Right lobe of liver (tissue), 4 donors: ENCODE measurements at regions not wholly inside any gene's neighbourhood (a gene's known extent, or its start where the extent isn't known, plus 50 kb on each side); places are given as distances from the start of the nearest gene placed in this dataset.

Experiments
- CTCF ChIP-seq, 4 donors: fragments of 200-600 bp in 3 of 4; fragments of 450-650 bp in 1 of 4; IDR thresholded peaks; one replicate each; pipeline versions ENCODE4 v1.5.1 to v1.8.0; 2016 to 2022; ENCODE audit warnings: antibody characterized with exemption in 4 of 4, mild to moderate bottlenecking in 2 of 4
- POLR2A ChIP-seq: fragments of 450-650 bp; IDR thresholded peaks from one replicate; pipeline ENCODE4 v1.6.1; 2017; ENCODE audit warnings: antibody characterized with exemption, mild to moderate bottlenecking
- donor health status: DM: no; HTN: no; CAD: no.
- donor health status: DM: no; HTN: no; CAD: no.
- donor health status: DM: no; HTN: yes; CAD: no.

DNA sequence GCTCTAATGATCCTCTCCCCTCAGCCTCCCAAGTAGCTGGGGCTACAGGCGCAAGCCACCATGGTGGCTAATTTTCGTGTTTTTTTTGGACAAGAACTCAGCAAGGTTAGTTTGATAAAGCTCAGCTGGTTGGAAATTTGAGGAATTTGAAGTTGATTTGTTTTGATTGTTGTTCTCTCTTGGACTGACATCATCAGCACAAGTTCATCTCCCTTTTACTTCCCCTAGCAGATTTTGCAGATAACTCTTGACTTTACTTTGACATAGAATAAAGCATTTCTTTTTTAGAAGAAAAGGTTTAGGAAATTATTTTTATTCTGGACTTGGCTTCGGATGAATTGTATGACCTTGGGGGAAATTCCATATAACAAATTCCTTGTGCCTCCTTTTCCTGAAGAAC lies 74.9 kb upstream of the DLX2 start:
- TF ChIP-seq CTCF (IDR thresholded peaks at IDR 0.05), result no peak
- no peak for TF ChIP-seq POLR2A
